ENCODE measurements at regions not wholly inside any gene's neighbourhood (a gene's known extent, or its start where the extent isn't known, plus 50 kb on each side); places are given as distances from the start of the nearest gene placed in this dataset.

- TF ChIP-seq CTCF (IDR thresholded peaks at IDR 0.05 in 2 of 3, conservative IDR thresholded peaks at IDR 0.05 in 1 of 3; ENCODE audit: control insufficient read depth in 2 of 3, extremely low read depth in 1 of 3, insufficient read depth in 1 of 3, low read depth in 3 of 3, low read length in 3 of 3) (no peak), ZNF274 (IDR thresholded peaks at IDR 0.05; ENCODE audit: insufficient read depth, insufficient read length) (no peak), POLR2A (IDR thresholded peaks at IDR 0.05; ENCODE audit: low read depth, low read length) (no peak), ZNF622 (IDR thresholded peaks at IDR 0.05) (no peak)
Observed at GRCh38 chr4:54423066-54423465, 194.0 kb downstream of the PDGFRA start.

Measured in GM12878 (cell line).